ENCODE measurements at regions not wholly inside any gene's neighbourhood (a gene's known extent, or its start where the extent isn't known, plus 50 kb on each side); places are given as distances from the start of the nearest gene placed in this dataset.

DNA sequence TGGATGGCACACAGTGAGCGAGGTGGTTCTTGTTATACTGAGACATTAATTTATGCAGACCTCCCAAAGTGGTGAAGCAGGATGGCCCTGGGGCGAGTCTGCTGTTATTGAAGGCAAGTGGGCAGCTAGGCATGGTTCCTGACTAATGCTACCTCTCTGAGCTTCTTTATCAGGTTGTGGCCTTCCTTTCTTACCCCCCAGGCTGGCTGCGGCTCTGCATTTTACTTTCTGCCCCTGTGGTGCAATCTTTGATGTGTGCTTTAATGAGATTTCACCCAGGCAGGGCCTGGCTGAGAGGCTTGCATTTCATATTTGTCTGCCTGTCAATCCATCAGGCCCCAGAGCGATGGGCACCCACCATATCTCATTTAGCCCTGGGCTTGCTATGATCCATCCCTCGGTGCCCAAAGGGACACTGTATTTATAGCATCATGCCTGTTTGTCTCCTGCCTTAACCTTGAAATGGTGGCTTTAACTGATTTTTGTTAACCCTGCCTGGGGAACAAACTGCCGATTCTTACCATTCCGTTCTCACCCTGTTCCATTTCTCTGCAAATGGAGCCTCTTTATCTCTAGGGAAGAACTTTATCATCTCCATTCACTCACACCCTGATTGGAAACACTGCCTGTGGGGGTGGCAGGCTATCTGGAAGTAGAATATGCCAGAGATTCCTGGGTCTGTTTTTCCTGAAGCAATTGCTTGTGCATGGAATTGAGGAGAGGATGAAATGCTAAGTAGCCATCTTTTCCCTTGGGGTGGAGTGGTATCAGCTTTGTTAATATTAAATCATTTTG, 316.2 kb upstream of the THSD7B start:
- DNase-seq: no peak

DNA sequence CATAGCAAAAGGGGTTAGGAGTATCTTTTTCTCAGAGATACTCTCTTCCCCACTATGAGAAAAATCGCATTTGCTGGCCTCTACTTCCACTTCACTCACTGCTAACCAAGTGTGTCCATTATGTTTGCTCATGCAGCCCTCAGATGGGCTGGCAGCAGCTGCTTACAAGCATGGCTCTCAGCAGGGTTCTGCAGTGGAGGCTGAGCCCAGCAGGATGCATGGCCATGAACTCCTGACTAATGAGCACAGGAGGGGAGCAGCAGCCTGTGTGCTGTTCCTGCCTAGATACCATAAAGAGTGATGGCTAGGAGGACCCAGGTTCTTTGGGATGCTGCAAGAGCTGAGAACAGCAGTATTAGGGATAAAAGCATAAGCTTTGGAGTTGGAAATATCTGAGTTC, 316.9 kb upstream of the THSD7B start:
- DNase-seq: no peak

DNA sequence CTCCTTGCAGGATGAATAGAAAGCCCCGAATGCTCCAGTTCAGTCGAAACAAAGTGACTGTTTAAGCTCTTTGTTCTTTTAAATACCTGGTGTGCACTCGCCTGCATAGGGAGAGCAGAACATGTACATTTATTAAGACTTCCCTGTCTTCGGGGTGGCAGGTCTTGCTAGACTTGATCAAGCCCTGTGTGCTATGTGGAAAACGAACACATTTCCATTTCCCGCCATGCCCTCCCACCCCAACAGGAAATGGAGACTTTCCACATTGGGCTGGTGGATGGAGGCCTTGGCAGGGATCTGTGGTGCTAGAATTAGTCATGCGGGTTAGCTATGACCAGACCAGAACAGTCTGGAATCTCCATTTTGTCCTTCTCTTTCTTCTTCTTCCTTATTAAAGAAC, 321.0 kb upstream of the THSD7B start:
- no peak for DNase-seq

DNA sequence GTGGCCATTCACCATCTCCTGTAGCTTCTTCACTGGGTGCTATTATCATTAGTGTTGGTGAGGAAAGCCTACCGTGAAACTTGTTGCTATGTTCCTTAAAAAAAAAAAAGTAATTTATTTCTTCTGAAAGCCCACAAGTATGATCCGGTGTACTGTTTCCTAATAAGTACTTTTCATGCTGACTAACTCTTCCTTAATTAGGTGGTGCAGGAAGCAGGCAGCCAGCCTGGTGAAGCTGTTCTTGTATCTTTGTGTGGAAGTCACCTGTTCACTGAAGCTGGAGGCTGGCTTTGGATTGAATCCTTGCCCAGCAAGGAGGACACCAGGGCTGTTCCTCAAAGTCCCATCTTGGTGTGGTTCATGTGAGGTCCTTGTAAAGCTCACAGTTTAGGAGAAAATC, 321.7 kb upstream of the THSD7B start:
- DNase-seq: no peak

DNA sequence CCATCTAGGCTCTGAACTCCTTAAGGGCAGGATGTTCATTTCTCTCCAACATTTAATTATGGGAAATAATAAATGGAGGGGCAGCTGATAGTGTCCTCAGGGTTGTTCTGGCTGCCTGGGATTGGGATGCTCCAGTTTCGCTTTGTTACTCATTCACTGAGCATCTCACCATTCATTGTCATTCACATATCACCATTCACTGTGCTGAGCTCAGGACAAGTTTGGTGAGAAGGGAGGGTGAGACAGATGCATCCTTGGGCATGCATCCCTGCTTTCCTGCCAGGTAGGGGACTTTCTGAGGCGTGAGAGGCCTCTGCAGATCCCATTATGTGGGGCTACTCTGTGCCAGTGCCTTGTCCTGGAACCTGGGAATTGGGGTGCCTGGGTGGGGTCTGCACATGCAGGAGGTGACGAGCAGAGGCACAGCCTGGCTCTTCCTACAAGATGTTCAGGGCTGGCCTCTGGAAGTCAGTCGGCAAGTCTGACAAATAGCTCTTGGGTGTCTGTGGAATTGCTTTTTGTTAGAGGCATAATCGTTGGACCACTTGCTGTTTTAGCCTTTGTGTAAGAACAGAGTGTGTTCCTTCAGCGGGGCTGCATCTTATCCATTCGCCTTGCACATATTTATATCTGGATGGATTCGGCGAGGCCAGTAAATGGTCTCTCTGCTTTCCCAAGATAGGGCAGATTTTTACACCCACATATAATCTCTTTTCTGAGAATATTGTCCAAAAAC, 323.2 kb upstream of the THSD7B start:
- no peak for DNase-seq

DNA sequence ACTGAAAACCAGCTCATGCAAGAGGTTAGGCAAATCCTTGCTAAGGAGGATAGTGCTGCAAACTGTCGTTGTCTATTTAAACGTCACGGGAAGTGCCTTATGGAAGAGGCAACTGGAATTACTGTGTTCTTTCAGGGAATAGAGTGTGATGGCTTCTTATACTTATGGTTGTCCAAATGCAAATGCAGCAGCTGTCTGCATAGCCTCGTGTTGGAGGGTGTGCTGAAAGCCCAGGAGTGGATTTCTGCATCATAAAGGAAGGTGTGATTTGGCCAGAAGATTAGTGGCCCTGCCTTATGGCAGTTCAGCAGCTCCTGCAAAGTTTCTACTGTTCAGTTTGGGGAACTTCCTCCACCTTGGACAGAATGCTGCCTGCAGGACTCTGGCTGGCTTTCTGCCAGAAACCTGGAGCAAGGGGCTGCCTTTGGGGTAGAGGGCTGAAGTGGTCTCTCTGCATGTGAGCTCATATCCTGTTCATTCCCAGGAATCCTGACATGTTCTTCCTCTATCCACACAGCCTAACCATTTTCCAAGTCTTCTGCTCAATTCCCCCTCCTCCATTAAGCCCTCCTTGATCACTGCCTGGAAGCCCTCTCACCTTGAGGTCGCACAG, 321.2 kb upstream of the CXCR4 start:
- no peak for DNase-seq

DNA sequence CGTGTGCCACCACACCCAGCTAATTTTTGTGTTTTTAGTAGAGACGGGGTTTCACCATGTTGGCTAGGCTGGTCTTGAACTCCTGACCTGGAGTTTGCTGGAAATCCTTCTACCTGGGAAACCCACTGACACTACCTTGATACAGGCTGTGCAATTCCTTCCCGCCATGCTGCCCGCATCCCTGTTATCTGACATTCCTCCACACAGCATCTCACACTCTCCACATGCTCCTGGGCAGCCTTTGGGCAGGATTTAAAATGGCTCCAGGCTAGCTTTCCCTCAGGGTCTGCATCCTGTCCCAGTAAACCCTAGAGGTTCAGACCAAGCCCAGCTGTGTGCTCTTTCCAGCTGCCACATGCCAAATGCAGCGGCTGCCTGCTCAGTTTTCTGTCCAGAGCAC, 319.5 kb upstream of the CXCR4 start:
- DNase-seq: no peak

DNA sequence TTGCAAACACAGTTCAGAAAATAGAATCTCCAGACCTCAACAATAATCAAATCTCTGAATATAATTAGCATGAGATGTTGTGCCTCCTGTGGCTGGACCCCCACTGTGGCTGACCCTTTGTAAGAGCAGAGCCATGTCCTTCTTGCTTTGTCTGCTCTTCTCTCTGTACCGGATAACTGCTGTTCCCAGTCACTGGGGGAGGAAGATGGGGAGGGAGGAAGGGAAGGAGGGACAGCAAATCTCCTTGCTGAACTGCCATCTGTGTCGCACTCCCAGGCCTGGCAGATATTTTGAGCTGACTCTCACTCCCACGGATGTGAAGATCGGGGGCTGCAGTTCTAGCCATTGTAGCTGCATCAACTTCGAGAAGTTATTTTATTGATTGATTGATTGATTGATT, 319.0 kb upstream of the CXCR4 start:
- no peak for DNase-seq

DNA sequence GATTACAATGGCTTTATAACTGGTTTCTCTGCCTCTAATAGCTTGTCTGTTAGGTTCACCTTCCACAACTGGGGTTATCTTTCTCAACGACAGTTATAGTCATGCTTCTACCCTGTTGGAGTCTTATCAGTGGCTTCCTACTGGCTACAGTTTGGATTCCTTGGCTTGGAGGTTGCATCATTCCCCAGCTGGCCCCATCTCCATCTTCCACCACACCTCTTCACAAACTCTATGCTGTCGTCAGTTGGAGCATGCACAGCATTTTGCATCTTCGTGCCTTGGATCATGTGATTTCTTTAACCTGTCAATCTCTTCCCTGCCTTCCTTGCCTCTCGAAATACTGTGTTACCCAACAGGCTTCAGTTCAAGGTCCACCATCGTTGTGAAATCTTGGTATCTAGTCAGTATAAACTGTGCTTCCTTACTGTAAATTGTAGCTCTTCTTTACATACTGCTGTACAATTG, 316.3 kb upstream of the CXCR4 start:
- DNase-seq: no peak

DNA sequence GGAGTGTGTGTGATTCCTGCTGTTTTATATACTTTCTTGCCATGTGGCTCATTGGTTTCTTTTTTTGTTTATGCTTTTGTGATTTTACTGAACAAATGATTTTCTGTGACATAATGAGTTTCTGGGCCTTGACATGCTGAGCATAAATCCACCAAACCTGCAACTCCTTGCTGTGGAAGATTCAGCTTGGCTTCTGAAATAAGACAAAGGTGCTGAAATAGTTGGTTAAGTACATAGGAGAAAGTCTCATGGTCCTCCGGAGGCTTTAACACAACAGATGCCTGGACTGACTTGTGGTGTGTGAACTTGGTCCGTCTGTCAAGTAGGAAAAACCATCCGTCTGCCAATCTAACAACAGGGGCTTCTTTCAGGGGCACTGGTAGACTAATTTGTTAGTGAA, 315.3 kb upstream of the CXCR4 start:
- DNase-seq: no peak

DNA sequence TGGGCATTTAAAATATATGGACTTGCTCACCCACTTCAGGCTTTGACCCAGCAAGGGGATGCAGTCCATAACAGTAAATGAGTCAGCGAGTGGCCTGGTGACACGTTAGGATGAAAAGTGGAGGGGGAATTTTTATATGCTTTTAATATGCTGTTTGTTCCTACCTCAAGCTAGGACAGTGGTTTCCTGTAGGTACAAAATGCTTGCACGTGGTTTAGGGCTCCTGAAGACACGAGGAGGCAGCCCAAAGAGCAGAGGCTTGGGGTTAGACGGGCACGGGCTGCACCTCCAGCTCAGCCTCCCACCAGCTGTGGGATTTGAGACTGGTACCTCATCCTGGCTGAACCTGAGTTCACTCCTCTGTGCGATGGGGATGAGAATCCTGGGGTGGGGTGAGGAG, 306.2 kb upstream of the CXCR4 start:
- DNase-seq: peak; percentile 9 to 12

DNA sequence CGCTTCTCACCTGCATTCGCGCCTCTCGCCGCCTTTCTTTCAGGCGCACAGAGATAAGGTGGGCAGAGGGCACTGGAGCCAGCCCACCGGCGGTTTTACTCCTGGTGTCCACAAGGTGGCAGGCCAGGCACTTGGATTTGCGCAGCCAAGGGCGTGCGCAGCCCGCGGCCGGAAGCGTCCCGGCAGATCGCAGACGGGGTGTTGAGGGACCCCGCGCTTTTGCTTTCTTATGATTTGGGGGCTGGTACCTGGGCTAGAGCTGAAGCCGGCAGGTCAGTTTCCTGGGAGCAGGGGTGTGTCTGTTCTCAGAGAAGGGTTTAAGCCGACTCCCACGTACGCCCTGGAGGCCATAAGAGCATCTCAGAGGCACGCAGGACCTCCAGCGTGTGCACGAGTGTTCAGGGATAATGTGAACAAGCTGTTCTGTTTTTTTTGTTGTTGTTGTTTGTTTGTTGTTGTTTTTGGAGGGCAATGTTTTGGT, 305.6 kb upstream of the CXCR4 start:
- peak; percentile 84 to 88 for DNase-seq

DNA sequence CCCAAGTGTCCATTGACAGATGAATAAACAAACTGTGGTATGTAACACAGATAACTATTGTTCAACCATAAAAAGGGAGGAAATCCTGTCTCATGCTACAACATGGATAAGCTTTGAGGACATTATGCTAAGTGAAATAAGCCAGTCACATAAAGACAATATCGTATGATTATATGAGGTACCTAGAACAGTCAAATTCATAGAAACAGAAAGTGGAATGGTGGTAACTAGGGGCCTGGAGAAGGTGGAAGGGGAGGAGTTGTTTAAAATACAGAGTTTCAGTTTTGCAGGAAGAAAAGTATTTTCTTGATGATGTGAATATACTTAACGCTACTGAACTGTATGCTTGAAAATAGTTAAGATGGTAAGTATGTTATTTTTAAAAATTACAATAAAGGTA, 304.6 kb upstream of the CXCR4 start:
- DNase-seq: no peak

DNA sequence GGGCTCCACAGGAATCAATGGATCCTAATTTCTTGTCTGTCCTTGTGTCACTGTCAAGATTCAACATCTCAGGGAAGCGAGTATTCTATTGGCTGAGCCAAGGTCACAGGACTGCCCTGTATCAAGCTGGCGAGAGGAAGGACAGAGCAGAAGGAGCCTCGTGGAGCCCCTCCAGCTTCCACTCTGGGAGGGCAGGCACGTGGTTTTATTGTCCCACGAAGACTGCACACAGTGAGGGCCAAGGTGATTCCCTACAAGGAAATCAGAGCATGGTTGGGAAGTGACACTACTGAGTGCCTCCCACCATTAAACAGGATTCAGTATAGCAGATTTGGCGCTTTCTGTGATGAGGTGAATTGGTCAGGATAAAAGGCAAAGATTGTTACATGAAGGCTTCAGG, 302.4 kb upstream of the CXCR4 start:
- DNase-seq: no peak

DNA sequence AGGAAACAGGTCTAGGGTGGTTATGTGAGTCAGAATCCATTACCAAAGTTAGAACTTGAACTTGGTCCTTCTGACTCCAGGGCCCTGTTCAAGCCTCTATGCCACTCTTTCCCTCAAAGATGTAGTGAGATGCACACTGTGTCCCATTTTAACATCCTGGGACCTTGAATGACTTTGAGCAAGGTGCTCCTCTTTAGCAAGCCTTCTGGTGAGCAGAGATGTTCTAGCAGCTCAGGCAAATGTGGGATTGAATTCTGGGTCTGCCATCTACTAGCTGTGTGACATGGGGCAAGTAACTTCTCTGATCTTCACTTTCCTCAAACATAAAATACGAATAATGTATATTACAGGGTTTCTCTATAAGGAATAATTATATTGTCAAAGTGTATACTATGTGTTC, 294.0 kb upstream of the CXCR4 start:
- no peak for DNase-seq

DNA sequence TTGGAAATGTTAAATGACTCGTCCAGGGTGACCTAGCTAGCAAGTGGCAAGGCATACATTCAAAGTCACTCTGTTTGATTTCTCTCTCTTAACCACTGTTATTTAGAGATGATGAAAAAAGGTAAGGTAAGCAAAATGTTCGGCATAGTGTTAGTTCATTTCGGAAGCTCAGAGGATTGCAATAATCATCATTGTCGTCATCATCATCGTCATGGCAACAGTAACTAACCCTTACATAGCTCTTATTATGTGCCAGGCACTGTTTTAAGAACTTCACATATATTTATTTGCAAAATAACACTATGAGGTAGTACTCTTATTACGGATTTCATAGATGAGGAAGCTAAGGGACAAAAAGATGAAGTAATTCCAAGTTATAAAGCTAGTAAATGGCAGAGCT, 292.7 kb upstream of the CXCR4 start:
- DNase-seq: no peak

DNA sequence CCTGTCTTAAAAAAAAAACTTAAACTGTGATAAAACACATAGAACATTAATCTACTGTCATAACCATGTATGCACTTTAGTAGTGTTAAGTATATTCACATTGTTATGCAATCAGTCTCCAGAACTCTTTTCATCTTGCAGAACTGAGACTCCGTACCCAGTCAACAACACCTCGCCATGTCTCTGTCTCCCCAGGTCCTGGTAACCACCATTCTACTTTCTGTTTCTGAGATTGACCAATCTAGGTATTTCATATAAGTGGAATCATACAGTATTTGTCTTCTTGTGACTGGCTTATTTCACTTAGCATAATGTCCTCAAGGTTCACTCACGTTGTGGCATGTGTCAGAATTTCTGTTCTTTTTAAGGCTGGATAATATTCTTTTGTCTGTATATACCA, 290.8 kb upstream of the CXCR4 start:
- no peak for DNase-seq

DNA sequence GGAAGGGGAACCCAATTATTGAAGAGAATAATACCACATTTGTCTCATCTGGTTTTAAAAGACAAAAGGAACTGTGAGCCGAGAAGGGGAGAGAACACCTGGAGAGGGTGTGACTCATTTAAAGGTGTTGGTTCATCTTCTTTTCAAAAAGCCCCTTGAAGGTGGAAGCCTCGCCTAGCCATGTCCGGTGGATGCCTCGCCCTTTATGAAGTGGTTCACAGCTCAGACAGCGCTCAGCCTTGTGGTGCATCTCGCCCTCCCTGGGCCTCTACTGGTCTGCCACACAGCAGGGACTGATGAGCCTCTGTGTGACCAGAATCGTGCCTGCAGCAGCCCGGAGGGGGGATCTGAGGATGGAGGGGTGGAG, 290.0 kb upstream of the CXCR4 start:
- no peak for DNase-seq

DNA sequence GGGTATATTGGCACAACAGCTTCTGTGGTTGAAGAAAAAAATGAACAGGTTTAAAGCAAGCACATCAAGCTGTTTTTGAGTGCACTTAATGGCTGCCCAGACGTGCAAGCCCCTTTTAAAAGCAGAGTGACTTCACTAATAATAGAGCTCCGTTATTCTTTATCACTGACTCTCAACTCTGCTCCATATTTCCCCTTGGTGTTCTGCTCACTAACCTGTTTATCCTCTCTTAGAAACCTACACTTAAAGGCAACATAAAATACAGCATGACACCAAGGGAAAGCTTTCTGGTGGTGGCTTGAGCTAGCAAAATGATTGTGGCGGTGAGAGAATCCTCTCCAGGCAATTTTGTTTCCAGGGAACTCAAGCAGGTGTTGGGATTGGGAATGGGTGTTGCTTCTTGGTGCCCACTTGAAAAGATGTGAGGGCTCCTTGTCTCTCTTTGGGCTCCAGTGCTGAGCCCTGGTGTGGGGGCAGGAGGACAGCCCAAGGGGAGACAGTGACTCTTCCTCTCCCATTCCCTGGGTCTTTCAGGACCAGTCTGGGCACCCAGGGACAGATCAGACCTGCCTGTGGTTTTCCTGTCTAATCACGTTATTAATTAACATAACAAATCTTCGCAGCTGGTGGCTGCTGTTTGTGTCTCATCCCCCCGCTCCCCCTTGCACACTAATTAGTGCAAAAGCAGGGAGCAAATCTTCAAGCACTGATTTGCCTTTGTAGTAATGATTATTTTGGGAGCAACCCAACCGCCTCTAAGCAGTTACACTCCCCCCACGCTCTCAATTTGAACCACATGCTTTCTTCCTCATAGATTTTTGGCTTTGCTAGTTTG, 289.4 kb upstream of the CXCR4 start:
- DNase-seq: no peak

DNA sequence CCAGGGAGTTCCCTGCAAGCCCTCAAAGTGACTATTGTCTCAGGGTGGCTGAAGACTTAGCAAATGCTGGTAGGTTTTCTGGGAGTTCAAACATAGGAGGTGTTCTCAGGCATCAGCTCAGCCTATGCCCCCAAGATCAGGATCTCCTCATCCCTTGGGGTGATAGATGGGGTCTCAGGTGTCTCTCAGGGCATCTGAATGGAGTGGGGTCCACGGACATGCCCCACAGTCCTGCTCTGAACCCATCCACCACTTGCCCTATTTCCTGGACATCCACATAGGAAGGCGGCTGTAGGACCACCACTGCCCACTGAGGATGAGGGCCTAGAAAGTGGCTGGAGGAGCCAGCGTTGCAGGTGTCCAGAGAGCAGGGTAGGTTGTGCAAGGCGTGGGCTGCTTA, 287.0 kb upstream of the CXCR4 start:
- DNase-seq: no peak

DNA sequence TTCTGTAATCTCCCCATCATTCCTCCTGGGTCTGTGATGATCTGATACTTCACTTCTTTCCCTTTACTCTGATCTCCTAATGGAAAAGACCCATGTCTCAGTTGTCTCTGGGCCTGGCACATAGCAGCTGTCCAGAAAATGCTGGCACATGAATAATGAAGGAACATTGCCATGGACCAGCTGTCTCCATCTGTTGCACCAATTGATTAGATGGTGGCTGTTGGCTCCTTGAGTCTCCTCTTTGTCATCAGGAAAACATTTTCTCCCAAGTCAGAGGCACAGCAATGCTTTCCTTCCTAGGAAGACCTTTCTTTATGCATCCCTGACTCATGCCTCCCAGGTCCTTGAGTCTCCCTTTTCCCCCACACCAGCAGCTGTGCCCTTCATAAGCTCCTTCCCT, 286.2 kb upstream of the CXCR4 start:
- no peak for DNase-seq

DNA sequence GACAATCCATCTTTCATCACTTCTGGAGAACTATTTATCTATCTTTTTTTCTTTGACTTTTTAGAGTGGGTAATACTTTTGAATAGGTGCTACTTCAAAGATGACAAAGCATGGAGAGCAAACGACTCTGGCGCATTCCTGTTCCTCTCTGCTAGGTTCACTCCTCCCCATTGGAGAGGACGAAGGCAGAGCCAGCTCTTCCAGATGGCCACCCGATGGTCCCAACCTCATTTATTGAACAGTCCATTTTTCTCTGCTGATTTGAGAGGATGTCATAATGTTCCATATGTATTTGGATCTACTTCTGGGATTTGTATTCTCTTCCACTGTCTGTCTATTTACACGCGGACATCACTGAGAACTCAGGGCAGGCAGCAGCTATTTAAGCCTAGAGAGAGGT, 284.3 kb upstream of the CXCR4 start:
- DNase-seq: no peak

DNA sequence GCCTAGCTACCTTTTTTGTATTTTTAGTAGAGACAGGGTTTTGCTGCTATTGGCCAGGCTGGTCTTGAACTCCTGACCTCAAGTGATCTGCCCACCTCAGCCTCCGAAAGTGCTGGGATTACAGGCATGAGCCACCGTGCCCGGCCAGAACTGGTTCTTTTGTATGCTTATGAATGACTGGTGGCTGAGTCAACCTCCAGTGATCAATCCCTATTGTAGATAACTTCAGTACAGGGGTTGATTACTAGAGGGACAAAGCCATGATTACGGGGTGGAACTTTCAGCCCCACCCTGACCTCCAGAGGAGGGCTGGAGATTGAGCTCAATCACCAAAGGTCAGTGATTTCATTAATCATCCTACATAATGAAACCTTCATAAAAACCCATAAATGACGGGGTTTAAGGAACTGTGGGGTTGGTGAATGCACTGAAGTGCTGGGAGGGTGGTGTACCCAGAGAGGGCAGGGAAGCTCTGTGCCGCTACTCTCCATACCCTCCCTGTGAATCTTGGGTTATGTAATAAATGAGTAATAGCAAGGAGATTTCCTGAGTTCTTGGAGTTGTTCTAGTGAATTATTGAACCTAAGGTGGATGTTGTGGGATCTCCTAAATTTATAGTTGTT, 281.8 kb upstream of the CXCR4 start:
- DNase-seq: no peak

All from activated CD4-positive, alpha-beta T cell treated with anti-CD3 and anti-CD28 coated beads, Interleukin-2, amount 50 U/mL, for 48 hours (primary cell).